Myocyte (in vitro differentiated cells): ENCODE measurements at regions not wholly inside any gene's neighbourhood (a gene's known extent, or its start where the extent isn't known, plus 50 kb on each side); places are given as distances from the start of the nearest gene placed in this dataset.
A peak's percentile ranks its signal among the peaks of the same experiment; 100 is the strongest.
"Not testable (repeated sequence)": the region's sequence is repeated elsewhere in the genome, so short reads cannot be mapped to it uniquely, and the experiment has no call there.

Experiments used
- DNase-seq: peaks from one replicate; pipeline ENCODE4 v3.0.0-alpha.2; 2012; ENCODE audit warnings: low read depth

- no peak for DNase-seq
Measured at GRCh38 chr4:100644150-100644549, 126.3 kb upstream of the EMCN start.

DNA sequence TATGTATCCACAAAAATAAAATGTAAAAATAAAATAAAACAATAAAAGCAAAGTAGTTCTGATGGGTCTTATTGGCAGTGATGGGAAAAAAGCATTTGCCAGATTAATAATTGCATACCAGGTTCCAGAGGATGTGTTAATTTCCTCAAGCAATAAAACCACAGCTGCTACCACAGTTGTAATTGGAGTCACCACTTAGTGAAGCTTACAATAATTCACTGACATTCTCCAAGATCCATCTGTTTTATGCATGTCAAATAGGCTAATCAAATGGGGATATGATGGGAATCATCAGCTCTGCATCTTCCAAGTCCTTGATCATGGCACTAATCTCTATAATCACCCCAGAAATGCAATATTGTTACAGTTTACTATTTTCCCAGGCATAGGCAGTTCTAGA is 123.5 kb upstream of the EMCN start:
- peak; percentile 11 for DNase-seq

GRCh38 chr4:100635899-100636298 is 118.1 kb upstream of the EMCN start:
- DNase-seq = no peak

DNA sequence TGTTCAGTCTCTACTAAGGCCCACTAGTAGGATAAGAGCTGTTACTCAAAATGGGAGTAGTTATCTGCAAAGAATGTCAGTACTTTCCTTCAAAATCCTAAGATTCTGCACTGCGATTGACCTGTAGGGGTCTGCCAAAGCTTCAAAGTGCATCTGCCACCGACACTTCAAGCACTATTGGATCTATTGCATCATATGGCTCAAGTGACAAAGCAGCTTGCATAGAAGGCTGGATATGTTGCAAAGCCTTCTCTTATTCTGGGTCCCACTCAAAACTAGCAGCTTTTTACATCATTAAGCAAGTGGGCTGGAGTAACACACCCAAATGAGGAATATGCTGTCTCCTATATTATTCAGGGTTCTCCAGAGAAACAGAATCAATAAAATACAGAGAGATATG is 115.4 kb upstream of the EMCN start:
- DNase-seq = no peak

DNA sequence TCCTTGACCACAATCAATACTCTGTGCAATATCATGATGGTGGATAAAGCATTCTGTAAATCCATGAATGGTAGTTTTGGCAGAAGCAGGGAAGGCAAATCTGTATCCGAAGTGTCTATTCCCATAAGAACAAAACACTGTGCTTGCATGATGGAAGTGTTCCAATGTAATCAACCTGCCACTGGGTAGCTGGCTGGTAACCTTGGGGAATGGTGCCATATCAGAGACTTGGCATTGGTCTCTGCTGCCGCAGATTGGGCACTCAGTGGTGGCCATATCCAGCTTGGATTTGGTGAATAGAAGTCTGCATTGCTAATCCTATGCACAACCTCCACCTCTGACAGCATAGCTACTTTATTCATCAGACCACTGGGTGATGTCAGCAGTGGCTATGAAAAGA is 114.3 kb upstream of the EMCN start:
- DNase-seq = no peak

DNA sequence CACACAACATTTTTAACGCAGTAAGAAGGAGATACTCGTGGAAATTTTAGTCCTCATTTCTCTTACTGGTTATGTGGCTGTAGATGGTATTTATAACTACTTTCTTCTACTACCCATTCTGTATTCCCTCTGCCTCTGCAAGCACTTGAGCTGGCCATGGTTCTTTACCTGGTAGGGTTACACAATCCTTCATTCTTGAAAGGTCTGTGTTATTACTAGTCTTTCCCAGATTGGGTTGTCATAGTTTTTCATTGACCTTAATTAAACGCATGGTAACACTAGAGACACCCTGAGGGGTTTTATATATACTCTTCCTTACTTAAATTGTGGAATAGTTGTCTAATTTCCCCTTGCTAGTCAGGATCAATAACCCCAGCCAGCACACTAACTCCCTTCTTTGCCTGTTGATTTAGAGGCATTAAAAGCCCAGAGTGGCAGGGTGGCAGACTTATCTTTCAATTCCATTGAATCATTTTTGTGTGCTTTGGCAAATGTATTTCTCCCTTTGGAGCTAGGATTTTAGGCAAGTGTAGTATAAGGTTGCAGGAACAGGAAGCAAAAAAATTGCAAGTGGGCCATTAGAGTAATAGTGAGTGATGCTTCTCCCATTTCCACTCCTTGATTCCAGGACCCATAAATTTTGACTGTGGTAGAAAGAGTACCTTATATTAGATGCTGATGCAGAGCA is 113.6 kb upstream of the EMCN start:
- DNase-seq = no peak

DNA sequence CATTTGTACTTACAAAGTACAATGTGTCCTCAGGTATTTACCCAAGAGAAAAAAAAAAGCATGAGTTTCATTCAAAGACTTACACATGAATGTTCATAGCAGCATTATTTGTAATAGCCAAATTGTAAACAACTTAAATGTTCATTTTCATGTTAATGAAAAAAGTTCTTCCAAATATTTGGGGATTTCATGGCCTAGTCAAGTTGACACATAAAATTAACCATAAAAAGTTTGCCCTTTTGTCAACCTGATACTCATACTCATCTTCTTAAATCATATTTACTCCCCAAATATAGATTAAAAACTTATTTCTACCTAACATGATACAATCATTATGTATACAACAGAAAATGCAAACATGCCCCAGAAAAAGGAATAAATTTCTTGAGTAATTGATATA is 112.5 kb upstream of the EMCN start:
- no peak for DNase-seq

- no peak for DNase-seq
Measured at GRCh38 chr4:100609810-100610209, 92.0 kb upstream of the EMCN start.

DNA sequence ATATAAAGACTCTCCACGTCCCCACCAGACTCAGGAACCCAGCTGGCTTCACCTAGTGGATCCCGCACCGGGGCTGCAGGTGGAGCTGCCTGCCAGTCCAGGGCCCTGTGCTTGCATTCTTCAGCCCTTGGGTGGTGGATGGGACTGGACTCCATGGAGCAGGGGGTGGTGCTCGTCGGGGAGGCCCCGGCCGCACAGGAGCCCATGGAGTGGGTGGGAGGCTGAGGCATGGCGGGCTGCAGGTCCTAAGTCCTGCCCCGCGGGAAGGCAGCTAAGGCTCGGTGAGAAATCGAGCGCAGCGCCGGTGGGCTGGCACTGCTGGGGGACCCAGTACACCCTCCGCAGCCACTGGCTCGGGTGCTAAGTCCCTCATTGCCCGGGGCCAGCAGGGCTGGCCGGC is 90.8 kb upstream of the EMCN start:
- not testable (repeated sequence) for DNase-seq

- DNase-seq = no peak
Measured at GRCh38 chr4:100605144-100605543, 87.3 kb upstream of the EMCN start.

DNA sequence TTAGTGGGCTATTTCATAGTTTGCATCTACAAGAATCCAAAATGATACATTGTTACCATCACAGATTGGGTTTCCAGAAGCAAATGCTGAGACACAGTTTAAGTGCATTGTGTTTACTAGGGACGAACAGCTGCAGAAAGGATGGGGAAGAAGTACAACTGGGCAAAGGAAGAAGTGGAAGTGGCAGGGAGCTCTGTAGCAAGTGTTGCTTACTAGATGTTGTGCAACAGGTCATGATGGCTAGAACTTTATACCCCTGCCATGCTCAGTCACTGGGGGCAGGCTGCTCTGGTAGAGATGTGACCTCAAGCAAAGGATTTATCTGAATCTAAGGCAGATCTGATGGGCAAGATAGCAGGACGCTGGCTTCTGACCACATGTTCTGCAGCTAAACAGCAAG is 76.1 kb upstream of the EMCN start:
- DNase-seq = peak; percentile 25

DNA sequence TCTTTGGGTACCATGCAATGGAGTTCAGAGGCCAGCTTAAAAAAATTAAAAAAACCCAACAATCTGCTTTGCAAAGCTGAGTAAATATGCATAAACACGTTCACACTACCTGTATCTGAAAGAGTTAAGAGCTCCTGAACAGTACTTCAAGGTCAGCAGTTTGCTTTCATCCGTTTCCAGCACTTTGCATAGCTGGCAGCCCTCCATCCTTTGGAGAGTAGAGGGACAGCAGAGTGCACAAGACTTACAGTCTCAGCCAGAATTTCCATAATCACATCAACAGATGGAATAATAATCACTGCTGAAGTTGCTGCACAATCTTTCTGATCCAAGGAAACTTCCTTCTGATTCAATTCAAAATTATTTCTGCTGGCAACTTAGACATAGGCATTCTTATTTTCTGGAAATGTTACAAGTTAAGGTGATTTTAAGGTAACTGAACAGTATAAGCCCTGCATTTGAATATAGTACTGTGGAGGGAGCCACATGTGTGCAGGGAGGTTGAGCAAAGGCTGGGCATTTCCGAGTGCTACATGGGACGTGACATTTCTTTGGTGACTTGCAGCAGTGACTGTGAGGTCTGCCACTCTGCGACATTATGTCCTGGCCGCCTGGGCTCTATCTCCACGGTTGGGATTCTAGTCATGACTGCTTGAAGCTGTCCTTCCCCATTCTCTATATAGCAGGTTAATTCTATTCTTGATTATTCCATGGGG is 73.5 kb upstream of the EMCN start:
- no peak for DNase-seq

GRCh38 chr4:100590325-100590724 is 72.5 kb upstream of the EMCN start:
- DNase-seq = no peak

GRCh38 chr4:100588076-100588475 is 70.3 kb upstream of the EMCN start:
- DNase-seq = peak; percentile 6

DNA sequence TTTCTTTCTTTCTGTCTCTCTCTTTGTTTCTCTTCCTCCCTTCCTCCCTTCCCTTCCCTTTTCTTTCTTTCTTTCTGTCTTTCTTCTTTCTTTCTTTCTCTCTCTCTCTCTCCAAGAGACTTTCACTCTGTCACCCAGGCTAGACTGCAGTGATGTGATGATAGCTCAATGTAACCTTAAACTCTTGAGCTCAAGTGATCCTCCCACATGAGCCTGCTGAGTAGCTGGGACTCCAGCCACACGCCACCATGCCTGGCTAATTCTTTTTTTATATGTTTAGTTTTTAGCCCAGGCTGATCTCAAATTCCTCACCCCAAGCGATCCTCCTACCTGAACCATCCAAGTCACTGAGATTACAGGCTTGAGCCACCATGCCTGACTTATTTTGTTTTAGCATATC is 64.3 kb upstream of the EMCN start:
- peak; percentile 75 for DNase-seq

DNA sequence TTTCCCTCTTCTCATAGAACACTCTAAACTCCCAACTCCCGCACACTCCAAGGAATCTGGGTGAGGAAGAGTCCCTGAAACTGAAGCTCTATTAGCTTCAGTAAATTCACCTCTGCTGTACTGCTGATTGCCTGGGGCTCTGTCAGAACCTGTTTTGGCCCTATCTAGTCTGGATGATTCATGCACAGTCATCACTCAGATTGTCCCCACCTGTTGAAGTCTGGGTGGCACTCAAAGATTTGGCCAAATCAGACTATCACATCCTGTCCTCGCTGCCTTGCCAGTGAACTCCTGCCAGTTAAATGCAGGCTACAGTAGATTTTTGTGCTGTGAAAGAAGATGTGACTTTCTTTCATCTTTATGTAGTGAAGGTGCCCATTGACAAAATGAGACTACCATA is 63.5 kb upstream of the EMCN start:
- peak; percentile 79 for DNase-seq

DNA sequence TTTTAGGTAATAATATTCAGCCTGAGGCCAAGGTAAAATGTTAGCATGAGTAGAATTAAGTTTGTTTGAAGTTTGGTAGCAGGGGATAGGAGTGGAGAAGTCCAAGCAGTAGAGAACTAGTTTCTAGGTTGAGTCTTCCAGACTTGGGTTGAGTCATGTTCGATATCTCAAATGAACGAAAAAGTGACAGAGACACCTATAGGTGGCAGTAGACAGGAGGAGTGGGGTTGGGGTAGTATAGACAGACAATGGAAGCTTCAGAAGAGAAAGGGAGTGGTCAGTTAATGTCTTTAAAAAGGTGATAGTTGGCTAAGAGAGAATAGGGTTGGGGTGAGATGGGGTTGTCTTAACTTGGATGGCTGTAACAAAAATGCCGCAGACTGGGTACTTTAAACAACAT is 58.7 kb upstream of the EMCN start:
- no peak for DNase-seq

- DNase-seq = no peak
Measured at GRCh38 chr4:100574607-100575006, 56.8 kb upstream of the EMCN start.

GRCh38 chr4:100569196-100569595 is 51.4 kb upstream of the EMCN start:
- no peak for DNase-seq
